ENCODE measurements at regions not wholly inside any gene's neighbourhood (a gene's known extent, or its start where the extent isn't known, plus 50 kb on each side); places are given as distances from the start of the nearest gene placed in this dataset. TPM values are rescaled to one million over a fixed set of nuclear protein-coding genes. Genes with fewer than 3 reads are reported as not detected.
"Not testable (repeated sequence)": the region's sequence is repeated elsewhere in the genome, so short reads cannot be mapped to it uniquely, and the experiment has no call there.

DNA sequence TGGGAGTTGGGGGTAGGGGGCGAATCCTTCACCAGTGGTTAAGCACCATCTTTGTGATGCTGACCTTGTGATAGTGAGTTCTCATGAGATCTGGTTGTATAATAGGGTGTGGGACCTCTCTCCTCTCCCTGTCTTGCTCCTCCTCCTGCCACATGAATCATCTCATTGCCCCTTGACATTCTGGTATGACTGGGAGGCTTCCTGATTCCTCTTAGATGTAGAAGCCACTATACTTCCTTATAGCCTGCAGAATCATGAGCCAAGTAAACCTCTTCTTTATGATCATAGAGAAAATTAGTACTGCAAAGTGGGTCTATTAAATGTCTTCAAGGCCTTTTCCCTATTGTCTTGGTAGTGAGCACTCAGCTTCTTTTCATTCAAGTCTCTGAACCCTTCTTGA, 813.3 kb downstream of the FOXD4L6 start:
- not testable (repeated sequence) for H3F3A ChIP-seq (replicated peaks; ENCODE audit: low read depth); H4K20me1 ChIP-seq (replicated peaks; ENCODE audit: insufficient read depth); DNase-seq (ENCODE audit: low spot score); H3K4me1 Mint-ChIP-seq; ATAC-seq; H3K27ac ChIP-seq (ENCODE audit: low read depth); H3K4me1 ChIP-seq (ENCODE audit: insufficient read depth); H3K4me3 ChIP-seq; H3K36me3 ChIP-seq (ENCODE audit: insufficient read depth); H3K36me3 Mint-ChIP-seq (ENCODE audit: low read depth); H3K27ac Mint-ChIP-seq; H2AFZ ChIP-seq; H3K27me3 ChIP-seq (ENCODE audit: insufficient read depth); H3K9me3 Mint-ChIP-seq; H3K4me3 Mint-ChIP-seq; H3K4me2 ChIP-seq; H3K79me2 ChIP-seq (replicated peaks; ENCODE audit: insufficient read depth); H3K9me2 ChIP-seq (ENCODE audit: insufficient read depth); H3K27me3 Mint-ChIP-seq (ENCODE audit: insufficient read depth, low read depth, poor library complexity)

DNA sequence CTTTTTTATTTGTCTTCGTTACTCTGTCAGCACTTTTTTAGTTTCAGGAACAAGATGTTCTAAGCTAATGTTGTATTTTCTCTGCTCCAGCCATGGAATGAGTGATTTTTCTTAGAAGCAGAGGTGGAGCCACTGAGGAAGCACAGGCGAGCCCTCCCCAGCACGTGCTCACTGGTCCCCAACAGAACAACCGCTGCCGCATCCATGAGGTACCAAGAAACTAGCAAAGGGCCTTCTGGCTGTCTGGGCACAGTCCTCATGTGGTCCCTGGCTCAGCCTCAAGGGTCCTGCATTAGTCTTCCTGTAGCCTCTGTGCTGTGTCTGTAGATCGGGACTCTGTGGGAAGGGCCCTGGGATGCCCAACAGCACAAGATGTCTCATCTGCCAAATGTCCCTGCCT, 838.5 kb downstream of the FOXD4L6 start:
- not testable (repeated sequence) for H3K4me3 Mint-ChIP-seq; H3K27ac Mint-ChIP-seq; H3K4me3 ChIP-seq; H3K36me3 Mint-ChIP-seq (ENCODE audit: low read depth); H3K27me3 Mint-ChIP-seq (ENCODE audit: insufficient read depth, low read depth, poor library complexity); H3K9me2 ChIP-seq (ENCODE audit: insufficient read depth); DNase-seq (ENCODE audit: low spot score); H3K27me3 ChIP-seq (ENCODE audit: insufficient read depth); H3F3A ChIP-seq (replicated peaks; ENCODE audit: low read depth); H4K20me1 ChIP-seq (replicated peaks; ENCODE audit: insufficient read depth); H3K4me1 Mint-ChIP-seq; H2AFZ ChIP-seq; ATAC-seq; H3K27ac ChIP-seq (ENCODE audit: low read depth); H3K4me2 ChIP-seq; H3K9me3 Mint-ChIP-seq; H3K79me2 ChIP-seq (replicated peaks; ENCODE audit: insufficient read depth); H3K36me3 ChIP-seq (ENCODE audit: insufficient read depth); H3K4me1 ChIP-seq (ENCODE audit: insufficient read depth)

Small RNA genes lying in the stretch of these regions (small RNA-seq; reads per million reads assigned to genes)
- gene AL591471.1 (ENCODE audit: low replicate concordance) = not detected
- not detected for gene BX664727.2 (ENCODE audit: low replicate concordance)

Data from GM23338 (cell line).